Stimulated activated CD8-positive, alpha-beta memory T cell treated with anti-CD3 and anti-CD28 coated beads, Interleukin-15, amount 100 ng/mL, for 1 hour (primary cell): ENCODE measurements at regions not wholly inside any gene's neighbourhood (a gene's known extent, or its start where the extent isn't known, plus 50 kb on each side); places are given as distances from the start of the nearest gene placed in this dataset.
"Not testable (repeated sequence)": the region's sequence is repeated elsewhere in the genome, so short reads cannot be mapped to it uniquely, and the experiment has no call there.

Source experiments
- DNase-seq: peaks from one replicate; pipeline ENCODE4 v3.0.0-alpha.2; 2020; ENCODE audit warnings: low read depth

DNA sequence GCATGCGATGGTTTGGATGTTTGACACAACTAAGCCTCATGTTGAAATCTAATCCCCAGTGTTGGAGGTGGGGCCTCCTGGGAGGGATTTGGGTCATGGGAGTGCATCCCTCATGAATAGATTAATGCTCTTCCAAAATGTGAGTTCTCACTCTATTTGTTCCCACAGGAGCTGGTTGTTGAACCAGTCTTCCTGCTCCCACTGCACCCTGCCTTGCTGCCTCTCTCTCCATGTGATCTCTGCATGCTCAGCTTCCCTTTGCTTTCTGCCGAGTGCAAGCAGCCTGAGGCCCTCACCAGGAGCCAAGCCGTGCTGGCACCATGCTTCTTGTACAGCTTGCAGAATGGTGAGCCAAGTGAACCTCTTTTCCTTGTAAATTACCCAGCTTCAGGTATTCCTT is 206.8 kb downstream of the VAPA start:
- no peak for DNase-seq

DNA sequence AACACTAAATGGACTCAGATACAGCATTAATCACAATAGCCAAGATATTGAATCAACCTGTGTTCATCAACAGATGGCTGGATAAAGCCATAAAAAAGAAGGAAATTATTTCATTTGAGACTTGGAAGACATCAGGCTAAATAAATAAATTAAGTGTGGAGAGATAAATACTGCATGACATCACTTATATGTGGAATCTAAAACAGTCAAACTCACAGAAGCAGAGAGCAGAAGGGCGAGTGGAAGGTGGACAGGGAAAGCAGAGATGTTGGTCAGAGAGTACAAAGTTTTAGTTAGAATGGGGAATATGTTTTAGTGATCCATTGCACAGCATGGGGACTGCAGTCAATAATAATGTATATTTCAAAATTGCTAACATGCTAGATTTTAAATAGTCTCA is 207.2 kb downstream of the VAPA start:
- no peak for DNase-seq

DNA sequence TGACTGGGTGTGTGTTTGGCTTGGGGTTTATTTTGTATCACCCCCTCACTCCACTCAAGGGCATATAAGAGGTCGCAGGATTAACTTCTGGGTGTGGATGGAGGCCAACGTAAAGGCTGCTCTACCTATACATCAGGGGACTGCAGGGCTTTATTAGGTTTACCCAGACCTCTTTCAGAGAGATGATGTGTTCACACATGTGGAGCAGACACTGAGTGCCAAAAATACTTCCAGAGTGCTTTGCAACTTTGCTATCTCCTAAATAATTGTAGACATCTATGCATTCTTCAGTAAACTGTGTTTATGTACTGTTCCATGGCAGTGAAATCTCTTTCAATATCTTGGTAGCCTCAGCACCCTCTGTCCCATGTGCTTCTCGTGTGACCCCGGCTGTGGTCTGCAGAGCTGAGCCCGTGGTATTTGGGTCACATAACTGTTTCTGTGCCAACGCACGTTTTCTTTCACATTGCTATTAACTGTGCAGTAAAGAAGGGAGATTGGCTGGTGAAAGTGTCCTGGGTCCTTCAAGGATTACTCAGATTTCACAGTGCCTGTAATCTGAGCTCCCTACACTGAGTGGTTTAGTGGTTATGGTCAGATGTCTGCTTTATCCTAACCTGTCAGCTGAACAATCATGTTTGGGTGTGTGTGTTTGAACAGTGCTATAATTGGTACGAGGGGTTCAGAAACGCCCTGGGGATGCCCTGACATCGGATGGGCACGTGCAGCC is 208.1 kb downstream of the VAPA start:
- DNase-seq: no peak

DNA sequence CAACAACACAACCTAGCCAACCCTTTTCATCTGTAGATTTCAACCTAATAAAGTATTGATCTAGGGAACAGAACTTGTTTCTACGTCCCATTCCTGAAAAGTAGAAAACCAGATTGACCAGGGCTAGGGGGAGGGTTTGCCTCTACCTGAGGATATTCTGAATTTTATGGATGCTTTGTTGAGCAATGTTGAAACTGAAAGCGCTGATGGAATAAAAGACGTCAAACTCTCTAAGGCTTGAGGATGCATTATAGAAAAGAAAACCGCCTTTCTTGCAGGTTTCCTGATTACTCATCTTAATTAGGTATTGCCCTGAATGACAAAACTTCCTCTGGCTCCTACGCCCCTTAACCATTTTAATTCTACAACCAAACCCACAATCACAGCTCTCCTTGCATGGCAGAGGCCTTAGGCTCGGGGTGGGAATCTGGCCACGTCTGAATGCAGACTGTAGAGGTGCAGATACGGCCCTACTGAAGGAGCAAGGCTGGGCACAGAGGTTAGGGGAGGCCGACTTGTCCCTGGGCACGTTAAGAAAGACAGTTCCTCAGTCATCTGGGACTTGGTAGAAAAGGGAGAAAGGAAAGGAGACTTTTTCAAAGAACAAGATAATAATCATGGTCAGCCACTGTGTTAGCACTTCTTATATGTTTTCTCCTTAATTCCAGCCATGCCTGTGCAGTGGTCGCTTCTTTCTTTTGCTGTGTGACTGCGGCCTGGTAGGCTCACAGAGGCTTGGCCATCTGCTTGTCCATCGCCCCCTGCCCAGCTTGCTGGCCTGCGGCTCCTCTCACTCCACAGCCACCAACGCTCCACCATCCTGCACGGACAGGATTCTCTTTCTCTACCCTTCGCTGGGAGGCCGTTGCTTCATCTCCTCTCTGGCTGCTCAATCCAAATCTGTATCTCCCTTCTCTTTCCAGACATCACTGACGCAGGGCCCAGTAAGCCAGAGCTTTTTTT is 209.5 kb downstream of the VAPA start:
- no peak for DNase-seq

DNA sequence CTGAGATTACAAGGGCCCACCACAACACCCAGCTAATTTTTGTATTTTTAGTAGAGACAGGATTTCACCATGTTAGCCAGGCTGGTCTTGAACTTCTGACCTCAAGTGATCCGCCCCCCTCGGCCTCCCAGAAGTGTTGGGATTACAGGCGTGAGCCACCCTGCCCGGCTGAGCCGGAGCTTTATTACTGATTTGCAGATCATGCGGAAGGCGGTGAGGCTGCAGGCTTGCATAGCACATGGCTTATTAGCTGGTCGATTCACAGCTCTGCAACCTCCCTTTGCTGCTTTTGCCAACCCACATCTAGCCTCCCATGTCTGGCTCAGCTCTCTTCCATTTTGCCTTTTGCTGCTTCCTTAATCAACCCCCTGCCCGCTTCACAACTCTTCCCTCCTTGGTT is 210.3 kb downstream of the VAPA start:
- DNase-seq: no peak

DNA sequence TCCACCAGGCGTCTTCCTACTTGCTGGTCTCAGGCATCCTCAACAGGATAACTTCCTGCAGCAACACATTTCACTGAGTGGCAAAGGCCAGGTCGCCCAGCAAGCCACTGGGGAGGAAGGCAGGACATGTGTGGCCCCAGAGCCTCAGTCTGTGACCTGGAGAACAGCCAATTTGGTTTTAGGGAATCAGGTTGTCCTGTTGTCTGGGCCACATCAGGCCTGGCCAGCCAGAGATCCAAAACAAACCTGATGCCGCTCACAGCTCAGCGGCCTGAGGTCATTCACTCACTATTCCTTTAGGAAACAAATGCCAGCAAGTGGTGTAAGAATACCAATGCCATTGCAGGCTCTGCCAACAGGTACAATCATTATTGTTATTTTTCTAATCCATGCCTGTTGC is 210.7 kb downstream of the VAPA start:
- DNase-seq: no peak

DNA sequence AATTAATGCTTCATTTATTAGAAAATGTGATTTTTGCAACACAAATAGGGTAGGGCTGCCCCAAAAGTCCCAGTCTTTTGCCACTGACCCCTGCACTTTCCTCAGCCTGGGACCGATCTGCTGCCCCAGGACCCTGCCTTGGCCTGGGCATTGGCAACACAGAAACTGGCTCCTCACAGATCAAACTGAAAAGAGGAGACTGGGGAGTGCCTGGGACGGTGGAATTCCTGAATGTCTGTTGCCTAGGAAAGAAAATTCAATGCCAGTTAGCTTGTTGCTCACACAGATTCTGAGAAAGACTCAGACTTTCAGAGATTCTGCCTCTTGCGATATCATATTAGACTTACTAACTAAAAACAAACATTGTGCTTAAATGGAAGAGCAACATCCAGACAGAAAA is 211.2 kb downstream of the VAPA start:
- no peak for DNase-seq

DNA sequence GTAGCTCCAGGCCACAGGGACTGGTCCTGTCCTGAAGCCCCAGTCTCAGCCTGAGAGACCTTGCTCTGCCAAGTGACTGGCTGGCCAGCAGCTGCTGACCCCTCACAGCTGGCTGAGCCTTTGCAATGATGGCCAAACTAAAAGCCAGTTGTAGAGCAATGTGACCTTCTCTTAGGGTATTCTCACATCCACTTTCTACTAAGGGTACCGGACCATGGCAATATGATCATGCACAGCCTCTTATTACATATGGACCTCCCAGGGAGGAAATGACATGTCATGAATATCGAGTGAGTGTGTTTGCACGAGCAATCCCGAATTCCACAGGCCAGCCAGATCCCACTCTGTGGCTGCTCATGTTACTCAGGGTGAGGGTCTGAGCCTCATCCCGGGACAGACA is 213.9 kb downstream of the VAPA start:
- DNase-seq: no peak

DNA sequence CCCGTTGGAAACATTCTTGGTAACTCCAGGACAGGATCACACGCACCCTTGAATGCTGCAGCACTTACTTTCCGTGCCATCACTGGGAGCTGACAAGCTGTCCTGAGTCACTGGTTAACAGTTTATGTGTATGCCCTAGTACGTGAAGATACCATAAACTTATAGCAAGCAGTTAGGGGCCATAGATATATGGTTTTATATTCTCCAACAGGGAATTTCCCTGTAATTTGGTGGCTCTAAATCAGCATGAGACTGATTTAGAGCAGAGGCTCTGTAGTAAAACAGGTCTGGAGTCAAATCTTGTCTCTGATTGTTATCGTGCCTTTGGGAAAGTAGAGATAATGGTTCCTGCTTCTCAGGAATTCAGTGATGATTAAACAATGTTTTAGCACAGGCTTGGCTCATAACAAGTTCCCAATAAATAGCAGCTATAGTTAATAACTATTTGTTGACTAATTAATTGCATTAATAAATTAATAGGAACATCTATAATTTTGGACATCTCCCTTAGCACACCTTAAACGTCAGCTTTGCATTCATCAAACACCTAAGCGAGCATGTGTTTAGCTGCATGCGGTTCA is 215.2 kb downstream of the VAPA start:
- no peak for DNase-seq

DNA sequence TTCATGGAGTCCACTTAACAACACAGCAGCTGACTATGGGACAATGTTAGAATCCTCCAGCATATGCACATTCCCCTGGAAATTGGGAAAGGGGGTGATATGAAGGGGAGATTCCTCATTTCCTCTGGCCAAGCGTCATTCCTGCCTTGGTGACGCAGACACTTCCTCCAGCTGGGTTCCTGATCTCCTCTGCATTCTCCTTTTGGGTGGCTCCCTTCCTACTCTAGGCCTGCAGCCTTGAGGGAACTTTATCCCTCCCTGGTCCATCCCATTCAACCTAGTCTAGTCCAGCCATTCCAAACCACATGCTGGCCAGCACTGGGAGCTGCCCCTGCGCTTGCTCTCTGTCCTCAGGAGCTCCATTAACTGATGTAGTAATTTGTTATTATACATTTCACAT is 216.8 kb downstream of the VAPA start:
- DNase-seq: no peak

DNA sequence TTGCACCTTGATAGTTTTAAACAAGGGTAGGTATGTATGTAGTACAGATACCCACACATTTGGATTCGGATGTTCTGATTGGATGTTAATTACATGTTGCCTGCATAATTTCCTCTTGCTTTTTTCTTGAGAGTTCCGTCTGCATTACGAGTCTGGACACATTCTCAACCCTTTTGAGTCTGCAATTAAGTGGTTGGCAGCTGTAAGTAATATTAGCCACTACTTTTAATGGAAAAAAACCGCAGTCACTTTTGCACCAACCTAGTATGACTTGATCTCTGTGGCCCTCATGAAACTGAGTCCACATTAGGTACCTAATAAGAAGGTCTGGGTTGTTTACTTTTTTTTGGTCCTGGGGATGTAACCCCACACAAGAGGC is 217.3 kb downstream of the VAPA start:
- no peak for DNase-seq

DNA sequence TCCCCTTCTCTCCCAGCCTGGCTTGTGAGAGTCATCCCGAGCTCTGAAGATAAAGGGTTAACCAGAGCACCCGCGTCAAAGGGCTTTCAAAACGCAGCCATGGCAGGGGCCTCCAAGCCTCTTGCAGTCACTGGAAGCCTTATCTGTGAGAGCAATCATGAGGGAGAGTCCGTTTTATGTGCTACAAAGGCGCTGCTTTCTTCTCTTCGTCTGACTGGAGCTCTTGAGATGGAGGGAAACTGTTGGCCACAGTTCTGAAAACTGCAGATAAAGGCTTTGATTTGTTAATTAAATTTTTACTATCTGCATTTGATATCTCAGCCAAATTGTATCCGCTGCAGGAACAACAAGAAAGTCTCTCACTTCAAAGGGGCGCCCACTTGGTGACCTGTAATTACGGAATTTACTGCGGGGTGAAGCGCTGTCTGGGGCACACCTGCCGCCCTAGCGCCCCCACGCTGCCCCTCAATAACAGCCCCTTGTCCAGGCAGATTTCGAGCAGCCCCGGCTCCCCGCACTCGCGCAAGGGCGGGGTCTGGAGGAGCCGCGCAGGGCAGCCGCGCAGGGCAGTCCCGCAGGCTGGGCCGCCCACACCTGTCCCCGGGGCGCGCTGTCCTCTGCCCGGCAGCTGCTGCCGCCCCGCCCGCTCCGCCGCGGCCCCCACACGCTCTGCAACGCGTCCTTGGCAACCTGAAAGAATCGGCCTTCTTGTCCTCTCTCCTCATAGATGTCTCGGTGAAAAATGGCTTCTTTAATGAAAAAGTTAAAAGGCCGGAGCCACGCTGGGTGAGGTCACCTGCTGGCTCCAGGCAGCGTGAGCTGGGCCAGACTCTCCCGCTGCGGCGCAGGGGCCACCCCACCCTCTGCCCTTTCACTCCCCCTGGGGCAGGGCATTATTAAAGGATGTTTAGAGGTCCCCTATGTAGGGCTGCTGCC is 217.9 kb downstream of the VAPA start:
- no peak for DNase-seq

DNA sequence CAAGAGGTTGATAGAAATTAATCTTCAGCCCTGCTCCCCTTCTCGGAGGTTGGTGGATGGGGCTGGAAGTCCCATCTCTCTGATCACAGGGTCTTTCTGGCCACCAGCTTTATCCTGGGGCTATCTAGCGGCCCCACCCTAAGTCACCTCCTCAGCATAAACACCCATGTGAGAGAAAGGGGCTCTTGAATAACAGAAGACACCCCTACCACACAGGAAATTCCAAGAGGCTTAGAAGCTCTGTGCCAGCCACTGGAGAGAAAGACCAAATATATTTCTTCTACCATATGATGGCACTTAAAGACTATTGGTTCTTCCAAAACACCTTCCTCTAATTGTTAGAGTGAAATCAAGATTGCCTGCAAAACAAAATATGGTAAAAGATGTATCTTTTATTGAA is 219.7 kb downstream of the VAPA start:
- DNase-seq: no peak

DNA sequence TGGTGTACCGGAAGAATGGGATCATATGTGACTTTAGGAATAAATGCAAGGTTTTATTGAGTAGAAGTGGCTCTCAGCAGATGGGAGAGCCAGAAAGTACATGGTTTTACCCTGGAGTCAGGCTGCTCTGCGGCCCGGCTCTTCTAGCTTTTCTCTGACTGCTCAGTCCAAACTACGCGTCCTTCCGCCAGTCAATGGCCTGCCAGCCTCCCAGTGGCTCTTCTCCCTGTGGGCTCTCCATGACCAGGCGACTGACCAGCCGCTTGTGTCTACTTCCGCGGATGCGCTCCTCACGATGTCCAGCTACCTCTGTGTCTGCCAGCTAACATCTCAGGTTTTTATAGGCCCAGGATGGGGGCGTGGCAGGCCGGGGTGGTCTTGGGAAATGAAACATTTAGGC is 220.4 kb downstream of the VAPA start:
- DNase-seq: no peak

DNA sequence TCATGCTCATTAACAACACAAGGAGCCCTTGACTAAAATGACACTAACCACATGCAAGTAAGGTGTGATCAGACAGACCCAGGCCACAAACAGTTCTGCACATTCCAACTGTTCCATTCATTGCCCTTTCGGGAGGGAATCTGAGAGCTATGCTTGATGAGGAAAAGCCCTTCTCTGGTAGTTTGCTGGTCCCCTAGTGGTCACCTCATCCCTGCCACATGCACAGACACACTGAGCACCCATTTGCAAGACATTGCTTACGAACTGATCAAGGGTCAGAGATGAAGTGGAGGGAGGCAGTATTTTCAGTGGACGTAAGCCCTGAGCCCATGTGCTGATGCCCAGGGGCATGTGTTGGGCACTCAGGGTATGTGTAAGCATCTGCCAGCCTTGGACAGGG is 220.9 kb downstream of the VAPA start:
- not testable (repeated sequence) for DNase-seq

DNA sequence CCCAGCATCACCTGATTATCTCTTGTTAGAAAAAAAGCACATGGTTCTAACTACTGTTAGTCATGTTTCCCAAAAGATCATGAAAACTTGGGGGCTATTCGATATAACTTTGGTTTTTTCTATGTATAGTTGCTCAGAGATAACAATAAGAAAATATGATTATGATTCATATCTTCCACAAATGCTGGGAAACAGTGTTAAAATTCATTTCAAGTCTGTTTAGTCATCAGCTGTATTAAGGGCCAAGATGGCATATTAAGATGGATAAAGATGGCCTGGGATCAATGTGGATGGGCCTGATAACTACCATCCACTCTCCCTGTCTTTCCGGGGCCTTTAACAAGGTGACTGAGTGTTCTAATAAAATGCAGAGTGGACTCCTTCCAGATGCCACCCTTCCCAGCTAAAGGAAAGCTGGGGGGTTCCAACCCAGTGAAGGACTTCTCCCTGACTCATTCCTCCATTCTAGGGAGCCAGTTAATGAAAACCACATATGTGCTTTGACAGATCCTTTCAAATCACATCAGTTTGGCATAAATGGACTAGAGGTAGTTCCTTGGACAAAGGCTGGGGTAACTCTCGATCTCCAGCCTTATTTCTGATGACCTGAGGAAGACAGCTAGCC is 221.6 kb downstream of the VAPA start:
- no peak for DNase-seq

DNA sequence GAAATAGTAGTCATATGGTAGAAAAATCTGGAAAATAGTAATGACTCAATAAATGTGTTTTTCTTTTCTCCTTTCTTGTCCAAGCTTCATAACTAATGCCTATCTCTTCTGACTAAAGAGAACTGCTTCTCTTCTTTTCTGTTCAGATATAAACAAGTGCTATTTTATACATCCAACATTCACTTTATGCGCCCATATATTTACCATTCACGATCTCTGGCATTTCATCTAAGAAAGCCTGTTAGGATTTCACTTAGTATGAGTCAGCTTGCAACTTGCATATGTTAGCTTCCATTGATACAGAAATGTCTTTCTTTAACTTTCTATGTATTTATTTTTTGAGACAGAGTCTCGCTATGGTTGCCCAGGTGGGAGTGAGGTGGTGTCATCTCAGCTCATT is 224.9 kb downstream of the VAPA start:
- no peak for DNase-seq

DNA sequence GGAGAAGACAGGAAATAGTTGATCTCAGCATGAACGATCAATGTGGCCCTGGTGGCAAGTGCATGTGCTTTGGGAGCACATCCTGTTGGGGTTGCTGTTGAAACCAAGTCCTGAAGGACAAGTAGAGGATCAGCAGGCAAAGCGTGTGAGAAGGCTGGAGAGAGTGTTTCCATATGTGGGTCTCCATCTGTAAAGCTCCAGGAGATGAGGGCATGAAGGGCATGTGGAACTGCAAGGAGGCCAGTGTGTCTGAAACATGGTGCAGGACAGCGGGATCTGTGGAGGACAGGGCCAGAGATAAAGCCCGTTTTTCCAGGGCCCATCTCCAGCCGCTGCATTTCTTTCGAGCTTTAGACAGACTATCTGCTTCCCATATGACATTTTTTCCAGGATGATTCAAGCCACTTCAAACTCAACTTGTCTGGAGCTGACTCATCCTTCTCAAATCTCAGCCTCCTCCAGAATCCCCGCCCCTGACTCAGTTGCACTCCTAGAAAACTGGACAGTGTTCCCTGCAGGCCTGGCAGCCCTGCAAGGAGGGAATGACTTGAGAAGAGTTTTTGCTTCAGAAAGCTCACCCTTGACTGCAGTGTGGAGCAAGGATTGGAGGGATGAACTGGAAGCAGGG is 226.1 kb downstream of the VAPA start:
- DNase-seq: no peak

DNA sequence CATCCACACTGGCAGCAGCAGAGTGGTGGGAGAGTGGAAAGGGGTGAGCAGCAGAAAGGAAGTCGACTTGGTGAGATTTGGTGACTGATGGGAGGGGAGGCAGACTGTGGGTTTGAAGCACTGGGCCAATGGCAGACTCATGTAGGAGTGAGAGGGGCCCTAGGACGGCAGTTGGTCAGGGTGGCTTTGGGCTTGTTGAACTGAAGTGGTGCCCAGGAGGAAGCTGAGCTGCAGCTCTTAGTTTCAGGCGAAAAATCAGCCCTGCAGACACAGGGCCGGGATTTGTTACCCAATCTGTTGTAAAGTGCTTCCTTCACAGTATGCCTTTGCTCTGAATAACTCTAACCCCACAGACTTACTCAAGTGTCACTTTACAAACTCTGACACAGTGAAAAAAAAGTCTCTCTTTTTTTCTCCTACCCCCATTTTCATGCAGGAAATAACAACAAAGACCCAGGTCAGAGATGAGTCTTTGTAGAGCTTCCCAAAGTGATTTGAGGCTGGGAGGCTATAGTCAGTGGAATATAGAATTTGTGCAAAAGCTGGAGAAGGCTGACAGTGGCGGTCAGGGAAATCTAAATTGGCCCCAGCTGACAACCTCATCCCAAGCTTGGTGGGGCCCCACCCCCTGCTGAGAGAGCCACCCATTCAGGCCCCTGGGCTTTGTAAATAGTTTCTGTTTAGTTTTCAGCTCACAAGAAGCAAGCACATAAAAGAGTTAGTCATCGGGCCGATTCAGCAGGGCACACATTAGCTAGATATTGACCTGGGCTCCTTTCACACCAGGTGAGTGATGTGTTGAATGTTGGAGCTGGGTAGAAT is 226.9 kb downstream of the VAPA start:
- no peak for DNase-seq

DNA sequence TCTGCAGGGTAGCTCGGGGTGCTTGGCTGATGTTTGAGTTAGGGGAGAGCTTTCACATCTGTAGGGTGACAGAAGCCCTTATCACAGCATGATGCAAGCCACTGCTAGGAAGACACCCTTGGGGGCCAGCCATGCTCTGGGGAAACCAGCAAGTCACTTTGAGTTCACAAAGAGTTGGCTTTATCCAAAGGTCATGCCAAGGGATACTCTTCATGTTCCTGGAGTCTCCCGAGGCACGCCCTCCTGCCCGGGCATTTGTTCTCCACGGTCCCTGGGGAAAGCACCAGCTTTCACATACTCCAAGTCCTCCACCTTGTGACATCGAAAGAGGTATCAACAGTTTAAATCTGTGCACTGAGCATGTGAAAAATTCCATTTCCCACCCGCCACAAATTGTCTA is 227.7 kb downstream of the VAPA start:
- no peak for DNase-seq
